HepG2 (cell line): ENCODE measurements at regions not wholly inside any gene's neighbourhood (a gene's known extent, or its start where the extent isn't known, plus 50 kb on each side); places are given as distances from the start of the nearest gene placed in this dataset.

Source experiments
- ATAC-seq: fragments of 200-7000 bp; cut with Tn5 transposase; 3 replicates; pipeline ENCODE4 v1.9.1; 2020; ENCODE audit warnings: mild to moderate bottlenecking, moderate library complexity
- BruUV-seq: library from RNA; stranded (reverse); fragments of 400-500 nt; replicated peaks from 2 replicates; lab custom pipeline; 2021; lab: Mats Ljungman, UMichigan
- CTCF ChIA-PET: fragments of 300-600 bp; formaldehyde crosslinking; extraction: SDS; loops from one replicate; lab custom pipeline; 2021; ENCODE audit warnings: low total read pairs, inconsistent platforms, low intra/inter-chr PET ratio; lab: Yijun Ruan, JAX
- POLR2A ChIA-PET: fragments of 350-600 bp; sonication (Branson Sonifier 250); formaldehyde crosslinking; loops from one replicate; lab custom pipeline; 2020; ENCODE audit warnings: antibody characterized with exemption, inconsistent platforms; lab: Yijun Ruan, JAX
- DNase-seq: peaks from one replicate; pipeline ENCODE4 v3.0.0-alpha.2; 2015; ENCODE audit warnings: low spot score
- FAIRE-seq: peaks from 3 replicates; lab custom pipeline; 2011; peaks lifted over from hg19 to GRCh38; lab: Jason Lieb, UNC
- H2AFZ ChIP-seq: one replicate; pipeline ENCODE4 v1.6.1; 2011; ENCODE audit warnings: low read length, inconsistent platforms
- H3K27ac ChIP-seq: fragments of 300-600 bp; 3 replicates; pipeline ENCODE4 v1.8.0; 2011; ENCODE audit warnings: mixed run types, mild to moderate bottlenecking, mixed read lengths, low read length, inconsistent platforms; ENCODE audit not compliant: insufficient read depth; ENCODE audit errors: extremely low read length
- H3K27me3 ChIP-seq, 2 experiments: fragments of 200-600 bp in 1 of 2; 2 replicates in 1 of 2; 3 replicates in 1 of 2; pipeline versions ENCODE4 v1.6.0 to v1.8.0; 2011; ENCODE audit warnings: low read length in 2 of 2, mild to moderate bottlenecking in 2 of 2, moderate library complexity in 2 of 2, inconsistent platforms in 1 of 2; ENCODE audit not compliant: insufficient read depth in 2 of 2, control insufficient read depth in 1 of 2
- H3K36me3 ChIP-seq, 2 experiments: fragments of 200-600 bp in 1 of 2; replicated peaks in 1 of 2; 2 replicates in 1 of 2; 3 replicates in 1 of 2; pipeline versions ENCODE4 v1.5.1 to v1.8.0; 2011; ENCODE audit warnings: low read length in 2 of 2, inconsistent platforms in 1 of 2; ENCODE audit not compliant: insufficient read depth in 2 of 2, control insufficient read depth in 1 of 2
- H3K4me1 ChIP-seq: 2 replicates; pipeline ENCODE4 v1.5.1; 2012; ENCODE audit warnings: low read length, inconsistent platforms; ENCODE audit not compliant: insufficient read depth
- H3K4me2 ChIP-seq: 2 replicates; pipeline ENCODE4 v1.6.0; 2011; ENCODE audit warnings: low read depth, low read length, inconsistent platforms
- H3K4me3 ChIP-seq, 3 experiments: fragments of 200-600 bp in 1 of 3; sonication (generic), shearing (Covaris generic) in 1 of 3; replicated peaks in 1 of 3; 2 replicates each; pipeline ENCODE4 v1.5.1; 2011 to 2016; ENCODE audit warnings: low read length in 3 of 3, inconsistent platforms in 2 of 3, low read depth in 2 of 3, mild to moderate bottlenecking in 2 of 3, control low read depth in 1 of 3, mixed read lengths in 1 of 3; ENCODE audit not compliant: insufficient read depth in 1 of 3
- H3K79me2 ChIP-seq: one replicate; pipeline ENCODE4 v1.6.1; 2011; ENCODE audit warnings: low read length, inconsistent platforms; ENCODE audit not compliant: insufficient read depth
- H3K9ac ChIP-seq: 2 replicates; pipeline ENCODE4 v1.6.0; 2011; ENCODE audit warnings: mild to moderate bottlenecking, low read depth, low read length, inconsistent platforms; ENCODE audit not compliant: insufficient read depth
- H3K9me3 ChIP-seq: 2 replicates; pipeline ENCODE4 v1.5.1; 2012; ENCODE audit warnings: mild to moderate bottlenecking, low read length
- H4K20me1 ChIP-seq: 2 replicates; pipeline ENCODE4 v1.6.0; 2011; ENCODE audit warnings: inconsistent platforms, mild to moderate bottlenecking, low read length, moderate library complexity; ENCODE audit not compliant: insufficient read depth
- DMAP1 ChIP-seq: IDR thresholded peaks from 2 replicates; pipeline ENCODE4 v1.6.1; 2016
- HNRNPL ChIP-seq: fragments of 200-400 bp; formaldehyde crosslinking; IDR thresholded peaks from 2 replicates; pipeline ENCODE4 v1.6.1; 2017; ENCODE audit warnings: mild to moderate bottlenecking, low read depth, low read length
- IRF1 ChIP-seq: sonication (generic); formaldehyde crosslinking; IDR thresholded peaks from 2 replicates; pipeline ENCODE4 v1.4.0; 2020; ENCODE audit warnings: low read depth, mild to moderate bottlenecking, missing genetic modification reagents
- MTERF4 ChIP-seq: sonication (generic); formaldehyde crosslinking; IDR thresholded peaks from 2 replicates; pipeline ENCODE4 v1.8.0; 2023; ENCODE audit warnings: mild to moderate bottlenecking, missing genetic modification reagents
- PBX3 ChIP-seq: sonication (generic); formaldehyde crosslinking; IDR thresholded peaks from 2 replicates; pipeline ENCODE4 v1.8.1; 2023; ENCODE audit warnings: missing genetic modification reagents, inconsistent platforms, borderline replicate concordance
- REST ChIP-seq, 2 experiments: IDR thresholded peaks; 2 replicates each; pipeline ENCODE4 v1.6.1; 2011 to 2012; ENCODE audit warnings: low read length in 2 of 2, borderline replicate concordance in 1 of 2, low read depth in 1 of 2, mild to moderate bottlenecking in 1 of 2, moderate library complexity in 1 of 2
- SNAI1 ChIP-seq: sonication (generic); formaldehyde crosslinking; IDR thresholded peaks from 2 replicates; pipeline ENCODE4 v1.5.0; 2020; ENCODE audit warnings: mild to moderate bottlenecking, missing genetic modification reagents, borderline replicate concordance
- STAG1 ChIP-seq: sonication (generic); formaldehyde crosslinking; IDR thresholded peaks from 2 replicates; pipeline ENCODE4 v1.4.0; 2020; ENCODE audit warnings: missing genetic modification reagents
- ZBTB34 ChIP-seq: sonication (generic); formaldehyde crosslinking; IDR thresholded peaks from 2 replicates; pipeline ENCODE4 v1.8.0; 2022; ENCODE audit warnings: mild to moderate bottlenecking, missing genetic modification reagents
- ZNF138 ChIP-seq: sonication (generic); formaldehyde crosslinking; IDR thresholded peaks from 2 replicates; pipeline ENCODE4 v1.5.0; 2020; ENCODE audit warnings: mild to moderate bottlenecking, low read depth, missing genetic modification reagents
- ZNF225 ChIP-seq: sonication (generic); formaldehyde crosslinking; IDR thresholded peaks from 2 replicates; pipeline ENCODE4 v1.4.0; 2020; ENCODE audit warnings: mild to moderate bottlenecking, missing genetic modification reagents
- ZNF44 ChIP-seq: sonication (generic); formaldehyde crosslinking; IDR thresholded peaks from 2 replicates; pipeline ENCODE4 v1.5.1; 2020; ENCODE audit warnings: mild to moderate bottlenecking, missing genetic modification reagents
- ZSCAN20 ChIP-seq: sonication (generic); formaldehyde crosslinking; IDR thresholded peaks from 2 replicates; pipeline ENCODE4 v1.4.0; 2020; ENCODE audit warnings: missing genetic modification reagents, mild to moderate bottlenecking, borderline replicate concordance
- ZSCAN21 ChIP-seq: sonication (generic); formaldehyde crosslinking; IDR thresholded peaks from 2 replicates; pipeline ENCODE4 v1.8.0; 2022; ENCODE audit warnings: mild to moderate bottlenecking, missing genetic modification reagents, moderate library complexity, borderline replicate concordance
- WGBS: methylation state at CpG from one replicate; pipeline ENCODE4 v1.1.6; 2017; ENCODE audit warnings: low lambda C conversion rate; 5-methylcytosine and 5-hydroxymethylcytosine counted together
- in situ Hi-C: cut with HindIII; loops from 2 replicates; pipeline ENCODE4 v1.10.0; 2017; ENCODE audit warnings: low pct_unique_long_range_greater_than_20kb; ENCODE audit not compliant: extremely low pct_ligation_motif_present
- intact Hi-C: fragments of 100-400 bp; cut with micrococcal nuclease; formaldehyde crosslinking; loops from one replicate; pipeline ENCODE4 v1.10.0; 2022; ENCODE audit not compliant: unreplicated experiment

GRCh38 chr4:81527115-81527514, 55.4 kb upstream of the RASGEF1B start:
- no peak overlapping the region for H3K27ac ChIP-seq
- WGBS, result 17% methylated on average over 4 of the region's 4 CpGs
- no peak for TF ChIP-seq ZSCAN20 (CRISPR knock-in tag)
- TF ChIP-seq PBX3 (CRISPR knock-in tag), result no peak
- TF ChIP-seq STAG1 (CRISPR knock-in tag), result no peak
- no peak for TF ChIP-seq HNRNPL
- no peak for TF ChIP-seq ZNF138 (CRISPR knock-in tag)
- no peak for TF ChIP-seq REST (IDR thresholded peaks at IDR 0.05; ENCODE audit: borderline replicate concordance in 1 of 2, low read depth in 1 of 2, low read length in 2 of 2)
- TF ChIP-seq ZBTB34 (CRISPR knock-in tag), result no peak
- no peak for TF ChIP-seq IRF1
- no peak for TF ChIP-seq DMAP1 (CRISPR knock-in tag)
- no peak for TF ChIP-seq ZNF44 (CRISPR knock-in tag)
- TF ChIP-seq ZNF225 (CRISPR knock-in tag), result no peak
- no peak for TF ChIP-seq MTERF4 (CRISPR knock-in tag)
- TF ChIP-seq SNAI1, result no peak
- TF ChIP-seq ZSCAN21 (CRISPR knock-in tag), result no peak
- no peak overlapping the region for H3K9ac ChIP-seq
- H3K79me2 ChIP-seq, result no peaks in the 10 kb centered on the region
- FAIRE-seq (no peak), ATAC-seq (no peak), DNase-seq (no peak)
- in situ Hi-C loops, result no loop called here
- no peaks in the 10 kb centered on the region for H4K20me1 ChIP-seq
- H3K36me3 ChIP-seq, result no peaks in the 10 kb centered on the region
- CTCF ChIA-PET, result no interaction called here
- no peak overlapping the region for H3K4me2 ChIP-seq
- intact Hi-C loops, result no loop called here
- H3K9me3 ChIP-seq, result no peaks in the 10 kb centered on the region
- no peaks in the 10 kb centered on the region for H3K4me1 ChIP-seq
- no peak overlapping the region for H2AFZ ChIP-seq
- no TSS peak for BruUV-seq
- H3K4me3 ChIP-seq, result no peak overlapping the region
- POLR2A ChIA-PET, result no interaction called here
- H3K27me3 ChIP-seq, result no peaks in the 10 kb centered on the region
